ENCODE measurements at regions not wholly inside any gene's neighbourhood (a gene's known extent, or its start where the extent isn't known, plus 50 kb on each side); places are given as distances from the start of the nearest gene placed in this dataset.

GRCh38 chr6:164905311-164905710 lies 404.1 kb downstream of the C6orf118 start:
- H3K9me3 Mint-ChIP-seq, result no peaks in the 10 kb centered on the region
- H3K36me3 ChIP-seq (ENCODE audit: insufficient read depth, low read length), result no peaks in the 10 kb centered on the region

GRCh38 chr6:164898412-164898811 lies 411.0 kb downstream of the C6orf118 start:
- no peak overlapping the region for H3K27ac Mint-ChIP-seq
- ChIA-PET CTCF (no interaction called here), POLR2A (no interaction called here)
- TF ChIP-seq, protein P1, sequence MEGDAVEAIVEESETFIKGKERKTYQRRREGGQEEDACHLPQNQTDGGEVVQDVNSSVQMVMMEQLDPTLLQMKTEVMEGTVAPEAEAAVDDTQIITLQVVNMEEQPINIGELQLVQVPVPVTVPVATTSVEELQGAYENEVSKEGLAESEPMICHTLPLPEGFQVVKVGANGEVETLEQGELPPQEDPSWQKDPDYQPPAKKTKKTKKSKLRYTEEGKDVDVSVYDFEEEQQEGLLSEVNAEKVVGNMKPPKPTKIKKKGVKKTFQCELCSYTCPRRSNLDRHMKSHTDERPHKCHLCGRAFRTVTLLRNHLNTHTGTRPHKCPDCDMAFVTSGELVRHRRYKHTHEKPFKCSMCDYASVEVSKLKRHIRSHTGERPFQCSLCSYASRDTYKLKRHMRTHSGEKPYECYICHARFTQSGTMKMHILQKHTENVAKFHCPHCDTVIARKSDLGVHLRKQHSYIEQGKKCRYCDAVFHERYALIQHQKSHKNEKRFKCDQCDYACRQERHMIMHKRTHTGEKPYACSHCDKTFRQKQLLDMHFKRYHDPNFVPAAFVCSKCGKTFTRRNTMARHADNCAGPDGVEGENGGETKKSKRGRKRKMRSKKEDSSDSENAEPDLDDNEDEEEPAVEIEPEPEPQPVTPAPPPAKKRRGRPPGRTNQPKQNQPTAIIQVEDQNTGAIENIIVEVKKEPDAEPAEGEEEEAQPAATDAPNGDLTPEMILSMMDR (IDR thresholded peaks at IDR 0.05), result no peak
- ATAC-seq (ENCODE audit: poor library complexity) (no peak), DNase-seq (no peak)
- Histone ChIP-seq H3K4me3 (ENCODE audit: low read length) (no peak overlapping the region), H3K27me3 (ENCODE audit: control insufficient read depth in 1 of 2, insufficient read depth in 2 of 2, low read length in 2 of 2) (no peaks in the 10 kb centered on the region), H3K27ac (ENCODE audit: low read depth in 1 of 2, low read length in 2 of 2) (no peak overlapping the region), H3K9me3 (ENCODE audit: control insufficient read depth in 1 of 2, insufficient read depth in 1 of 2, low read length in 2 of 2) (peaks cover 3 to 10% of the 10 kb centered on the region in 2 experiments), H3K4me1 (ENCODE audit: insufficient read depth, low read length) (no peaks in the 10 kb centered on the region), H3K36me3 (ENCODE audit: insufficient read depth, low read length) (no peaks in the 10 kb centered on the region)
- no peaks in the 10 kb centered on the region for H3K4me1 Mint-ChIP-seq (ENCODE audit: low read depth)
- H3K27me3 Mint-ChIP-seq, result no peaks in the 10 kb centered on the region
- peaks cover 8% of the 10 kb centered on the region for H3K9me3 Mint-ChIP-seq
- intact Hi-C loops (cut with DNase I, micrococcal nuclease), result no loop called here
- no peak overlapping the region for H3K4me3 Mint-ChIP-seq
- no peaks in the 10 kb centered on the region for H3K36me3 Mint-ChIP-seq (ENCODE audit: low read depth)

More at GRCh38 chr6:164905311-164905710, 404.1 kb downstream of the C6orf118 start:
- no peak for ATAC-seq (ENCODE audit: poor library complexity)
- Histone ChIP-seq H3K4me3 (ENCODE audit: low read length) (no peak overlapping the region), H3K4me1 (ENCODE audit: insufficient read depth, low read length) (no peaks in the 10 kb centered on the region), H3K27me3 (ENCODE audit: control insufficient read depth in 1 of 2, insufficient read depth in 2 of 2, low read length in 2 of 2) (no peaks in the 10 kb centered on the region), H3K27ac (ENCODE audit: low read depth in 1 of 2, low read length in 2 of 2) (no peak overlapping the region), H3K9me3 (ENCODE audit: control insufficient read depth in 1 of 2, insufficient read depth in 1 of 2, low read length in 2 of 2) (no peaks in the 10 kb centered on the region)
- ChIA-PET CTCF (no interaction called here), POLR2A (no interaction called here)
- H3K27me3 Mint-ChIP-seq, result no peaks in the 10 kb centered on the region
- TF ChIP-seq, protein P1 (IDR thresholded peaks at IDR 0.05), result no peak
- no peak overlapping the region for H3K27ac Mint-ChIP-seq
- intact Hi-C loops (cut with DNase I, micrococcal nuclease), result no loop called here
- H3K4me1 Mint-ChIP-seq (ENCODE audit: low read depth), result no peaks in the 10 kb centered on the region
- H3K4me3 Mint-ChIP-seq, result no peak overlapping the region
- H3K36me3 Mint-ChIP-seq (ENCODE audit: low read depth), result no peaks in the 10 kb centered on the region
- DNase-seq, result no peak

DNA sequence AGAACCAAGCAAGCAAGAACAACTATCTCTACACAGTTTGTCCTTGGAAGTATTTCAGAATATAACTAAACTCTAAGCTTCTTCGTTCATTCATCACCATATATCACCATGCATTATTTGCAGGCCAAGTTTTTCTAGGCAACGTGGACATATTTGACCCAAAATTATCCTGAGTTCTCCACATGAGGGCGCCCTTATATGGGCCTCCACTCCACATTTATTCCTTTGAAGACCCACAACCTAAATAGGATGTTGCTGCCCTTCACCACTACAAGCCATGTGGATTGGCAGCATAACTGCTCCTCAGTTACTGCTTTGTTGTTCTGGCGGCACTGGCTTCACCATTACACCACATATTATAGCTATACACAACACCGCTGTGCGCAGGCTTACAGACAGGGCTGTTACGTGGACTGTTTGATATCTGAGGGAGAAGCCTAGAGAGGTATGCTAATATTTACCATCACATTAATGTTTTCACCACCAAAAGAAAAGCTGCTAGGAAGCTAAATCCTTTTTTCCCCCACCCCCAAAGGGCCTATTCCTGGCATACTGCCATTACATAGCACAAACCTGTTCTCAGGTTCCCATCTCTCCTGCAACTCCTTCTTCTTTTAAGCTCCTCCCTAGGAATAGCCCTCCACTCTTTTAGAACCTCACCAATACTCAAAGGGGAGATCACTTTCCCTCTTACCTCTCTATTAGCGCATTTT lies 411.7 kb downstream of the C6orf118 start:
- Histone ChIP-seq H3K36me3 (ENCODE audit: insufficient read depth, low read length) (no peaks in the 10 kb centered on the region), H3K4me1 (ENCODE audit: insufficient read depth, low read length) (no peaks in the 10 kb centered on the region), H3K9me3 (ENCODE audit: control insufficient read depth in 1 of 2, insufficient read depth in 1 of 2, low read length in 2 of 2) (peaks cover 3 to 10% of the 10 kb centered on the region in 2 experiments), H3K4me3 (ENCODE audit: low read length) (no peak overlapping the region), H3K27ac (ENCODE audit: low read depth in 1 of 2, low read length in 2 of 2) (no peak overlapping the region), H3K27me3 (ENCODE audit: control insufficient read depth in 1 of 2, insufficient read depth in 2 of 2, low read length in 2 of 2) (no peaks in the 10 kb centered on the region)
- DNase-seq (no peak), ATAC-seq (ENCODE audit: poor library complexity) (no peak)
- intact Hi-C loops (cut with DNase I, micrococcal nuclease), result no loop called here
- H3K27ac Mint-ChIP-seq, result no peak overlapping the region
- no peaks in the 10 kb centered on the region for H3K36me3 Mint-ChIP-seq (ENCODE audit: low read depth)
- TF ChIP-seq, protein P1 (IDR thresholded peaks at IDR 0.05), result no peak
- no peaks in the 10 kb centered on the region for H3K27me3 Mint-ChIP-seq
- H3K9me3 Mint-ChIP-seq, result peaks cover 8% of the 10 kb centered on the region
- POLR2A ChIA-PET, result no interaction called here
- H3K4me1 Mint-ChIP-seq (ENCODE audit: low read depth), result no peaks in the 10 kb centered on the region
- CTCF ChIA-PET, result no interaction called here
- no peak overlapping the region for H3K4me3 Mint-ChIP-seq

All from CD4-positive, alpha-beta T cell (primary cell).